ENCODE measurements at regions not wholly inside any gene's neighbourhood (a gene's known extent, or its start where the extent isn't known, plus 50 kb on each side); places are given as distances from the start of the nearest gene placed in this dataset.

- no peaks in the 10 kb centered on the region for H3K36me3 Mint-ChIP-seq (ENCODE audit: low read depth)
- no peak overlapping the region for H3K27ac Mint-ChIP-seq
- TF ChIP-seq REST (IDR thresholded peaks at IDR 0.05; ENCODE audit: unreplicated experiment) (no peak), ZNF331 (CRISPR knock-in tag; IDR thresholded peaks at IDR 0.05; ENCODE audit: low read depth) (no peak), POLR2AphosphoS5 (IDR thresholded peaks at IDR 0.05; ENCODE audit: low read depth) (no peak), CTCF (conservative IDR thresholded peaks at IDR 0.05; ENCODE audit: low read depth in 2 of 2) (no peak), ETS1 (IDR thresholded peaks at IDR 0.05) (no peak), STAT1 (IDR thresholded peaks at IDR 0.05; ENCODE audit: unreplicated experiment) (no peak), ZNF114 (CRISPR knock-in tag; IDR thresholded peaks at IDR 0.05) (no peak), NANOG (IDR thresholded peaks at IDR 0.05; ENCODE audit: borderline replicate concordance) (no peak)
- H3K4me3 ChIP-seq, result no peak overlapping the region
- H3K4me1 ChIP-seq (ENCODE audit: insufficient read depth), result no peaks in the 10 kb centered on the region
- no peaks in the 10 kb centered on the region for H3K9me2 ChIP-seq (ENCODE audit: insufficient read depth)
- H4K20me1 ChIP-seq (replicated peaks; ENCODE audit: insufficient read depth), result no peaks in the 10 kb centered on the region
- peaks cover 2% of the 10 kb centered on the region; the same call in 1 of the 3 replicates for H3K4me1 Mint-ChIP-seq
- no peak overlapping the region for H3K4me3 Mint-ChIP-seq
- H3F3A ChIP-seq (replicated peaks; ENCODE audit: low read depth), result no peaks in the 10 kb centered on the region
- no peak overlapping the region for H3K4me2 ChIP-seq
- H2AFZ ChIP-seq, result no peak overlapping the region
- H3K79me2 ChIP-seq (replicated peaks; ENCODE audit: insufficient read depth), result no peaks in the 10 kb centered on the region
- peaks cover 10% of the 10 kb centered on the region for H3K27me3 Mint-ChIP-seq (ENCODE audit: insufficient read depth, low read depth, poor library complexity)
- no peaks in the 10 kb centered on the region for H3K36me3 ChIP-seq (ENCODE audit: insufficient read depth)
- ATAC-seq, result no peak
- no peaks in the 10 kb centered on the region for H3K27me3 ChIP-seq (ENCODE audit: insufficient read depth)
- H3K9me3 Mint-ChIP-seq, result peaks cover 3% of the 10 kb centered on the region; the same call in 1 of the 3 replicates
- DNase-seq (ENCODE audit: low spot score), result no peak
- H3K27ac ChIP-seq (ENCODE audit: low read depth), result no peak overlapping the region
These were observed 62.2 kb upstream of the BAIAP2L1 start for GRCh38 chr7:98462911-98463633.

- Histone ChIP-seq H3F3A (replicated peaks; ENCODE audit: low read depth) (no peaks in the 10 kb centered on the region), H3K4me2 (no peak overlapping the region), H4K20me1 (replicated peaks; ENCODE audit: insufficient read depth) (no peaks in the 10 kb centered on the region), H3K36me3 (ENCODE audit: insufficient read depth) (no peaks in the 10 kb centered on the region), H3K4me1 (ENCODE audit: insufficient read depth) (no peaks in the 10 kb centered on the region), H3K9me2 (ENCODE audit: insufficient read depth) (no peaks in the 10 kb centered on the region), H3K4me3 (no peak overlapping the region), H2AFZ (no peak overlapping the region), H3K27ac (ENCODE audit: low read depth) (no peak overlapping the region), H3K79me2 (replicated peaks; ENCODE audit: insufficient read depth) (no peaks in the 10 kb centered on the region), H3K27me3 (ENCODE audit: insufficient read depth) (no peaks in the 10 kb centered on the region)
- Mint-ChIP-seq H3K27ac (no peak overlapping the region), H3K4me1 (peaks cover 2% of the 10 kb centered on the region; the same call in 1 of the 3 replicates), H3K27me3 (ENCODE audit: insufficient read depth, low read depth, poor library complexity) (peaks cover 10% of the 10 kb centered on the region), H3K4me3 (no peak overlapping the region), H3K36me3 (ENCODE audit: low read depth) (no peaks in the 10 kb centered on the region), H3K9me3 (0 out of 3 replicates have a peak, but pooled peaks cover 3% of the 10 kb centered on the region)
- DNase-seq (ENCODE audit: low spot score), result no peak
- no peak for ATAC-seq
- TF ChIP-seq, protein P1, sequence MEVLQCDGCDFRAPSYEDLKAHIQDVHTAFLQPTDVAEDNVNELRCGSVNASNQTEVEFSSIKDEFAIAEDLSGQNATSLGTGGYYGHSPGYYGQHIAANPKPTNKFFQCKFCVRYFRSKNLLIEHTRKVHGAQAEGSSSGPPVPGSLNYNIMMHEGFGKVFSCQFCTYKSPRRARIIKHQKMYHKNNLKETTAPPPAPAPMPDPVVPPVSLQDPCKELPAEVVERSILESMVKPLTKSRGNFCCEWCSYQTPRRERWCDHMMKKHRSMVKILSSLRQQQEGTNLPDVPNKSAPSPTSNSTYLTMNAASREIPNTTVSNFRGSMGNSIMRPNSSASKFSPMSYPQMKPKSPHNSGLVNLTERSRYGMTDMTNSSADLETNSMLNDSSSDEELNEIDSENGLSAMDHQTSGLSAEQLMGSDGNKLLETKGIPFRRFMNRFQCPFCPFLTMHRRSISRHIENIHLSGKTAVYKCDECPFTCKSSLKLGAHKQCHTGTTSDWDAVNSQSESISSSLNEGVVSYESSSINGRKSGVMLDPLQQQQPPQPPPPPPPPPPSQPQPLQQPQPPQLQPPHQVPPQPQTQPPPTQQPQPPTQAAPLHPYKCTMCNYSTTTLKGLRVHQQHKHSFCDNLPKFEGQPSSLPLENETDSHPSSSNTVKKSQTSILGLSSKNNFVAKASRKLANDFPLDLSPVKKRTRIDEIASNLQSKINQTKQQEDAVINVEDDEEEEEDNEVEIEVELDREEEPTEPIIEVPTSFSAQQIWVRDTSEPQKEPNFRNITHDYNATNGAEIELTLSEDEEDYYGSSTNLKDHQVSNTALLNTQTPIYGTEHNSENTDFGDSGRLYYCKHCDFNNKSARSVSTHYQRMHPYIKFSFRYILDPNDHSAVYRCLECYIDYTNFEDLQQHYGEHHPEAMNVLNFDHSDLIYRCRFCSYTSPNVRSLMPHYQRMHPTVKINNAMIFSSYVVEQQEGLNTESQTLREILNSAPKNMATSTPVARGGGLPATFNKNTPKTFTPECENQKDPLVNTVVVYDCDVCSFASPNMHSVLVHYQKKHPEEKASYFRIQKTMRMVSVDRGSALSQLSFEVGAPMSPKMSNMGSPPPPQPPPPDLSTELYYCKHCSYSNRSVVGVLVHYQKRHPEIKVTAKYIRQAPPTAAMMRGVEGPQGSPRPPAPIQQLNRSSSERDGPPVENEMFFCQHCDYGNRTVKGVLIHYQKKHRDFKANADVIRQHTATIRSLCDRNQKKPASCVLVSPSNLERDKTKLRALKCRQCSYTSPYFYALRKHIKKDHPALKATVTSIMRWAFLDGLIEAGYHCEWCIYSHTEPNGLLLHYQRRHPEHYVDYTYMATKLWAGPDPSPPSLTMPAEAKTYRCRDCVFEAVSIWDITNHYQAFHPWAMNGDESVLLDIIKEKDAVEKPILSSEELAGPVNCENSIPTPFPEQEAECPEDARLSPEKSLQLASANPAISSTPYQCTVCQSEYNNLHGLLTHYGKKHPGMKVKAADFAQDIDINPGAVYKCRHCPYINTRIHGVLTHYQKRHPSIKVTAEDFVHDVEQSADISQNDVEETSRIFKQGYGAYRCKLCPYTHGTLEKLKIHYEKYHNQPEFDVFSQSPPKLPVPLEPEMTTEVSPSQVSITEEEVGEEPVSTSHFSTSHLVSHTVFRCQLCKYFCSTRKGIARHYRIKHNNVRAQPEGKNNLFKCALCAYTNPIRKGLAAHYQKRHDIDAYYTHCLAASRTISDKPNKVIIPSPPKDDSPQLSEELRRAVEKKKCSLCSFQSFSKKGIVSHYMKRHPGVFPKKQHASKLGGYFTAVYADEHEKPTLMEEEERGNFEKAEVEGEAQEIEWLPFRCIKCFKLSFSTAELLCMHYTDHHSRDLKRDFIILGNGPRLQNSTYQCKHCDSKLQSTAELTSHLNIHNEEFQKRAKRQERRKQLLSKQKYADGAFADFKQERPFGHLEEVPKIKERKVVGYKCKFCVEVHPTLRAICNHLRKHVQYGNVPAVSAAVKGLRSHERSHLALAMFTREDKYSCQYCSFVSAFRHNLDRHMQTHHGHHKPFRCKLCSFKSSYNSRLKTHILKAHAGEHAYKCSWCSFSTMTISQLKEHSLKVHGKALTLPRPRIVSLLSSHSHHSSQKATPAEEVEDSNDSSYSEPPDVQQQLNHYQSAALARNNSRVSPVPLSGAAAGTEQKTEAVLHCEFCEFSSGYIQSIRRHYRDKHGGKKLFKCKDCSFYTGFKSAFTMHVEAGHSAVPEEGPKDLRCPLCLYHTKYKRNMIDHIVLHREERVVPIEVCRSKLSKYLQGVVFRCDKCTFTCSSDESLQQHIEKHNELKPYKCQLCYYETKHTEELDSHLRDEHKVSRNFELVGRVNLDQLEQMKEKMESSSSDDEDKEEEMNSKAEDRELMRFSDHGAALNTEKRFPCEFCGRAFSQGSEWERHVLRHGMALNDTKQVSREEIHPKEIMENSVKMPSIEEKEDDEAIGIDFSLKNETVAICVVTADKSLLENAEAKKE (CRISPR knock-in tag; IDR thresholded peaks at IDR 0.05), result no peak
- TF ChIP-seq ZNF331 (CRISPR knock-in tag; IDR thresholded peaks at IDR 0.05; ENCODE audit: low read depth), result no peak
These were observed 60.0 kb upstream of the BAIAP2L1 start for GRCh38 chr7:98460902-98461301.

All from GM23338 (cell line).